PFSK-1 (cell line): ENCODE measurements at regions not wholly inside any gene's neighbourhood (a gene's known extent, or its start where the extent isn't known, plus 50 kb on each side); places are given as distances from the start of the nearest gene placed in this dataset.

Source experiments
- FOXP2 ChIP-seq: optimal IDR thresholded peaks from 2 replicates; pipeline ENCODE3; 2011; ENCODE audit warnings: borderline replicate concordance, control low read depth, inconsistent platforms; ENCODE audit not compliant: insufficient read depth; ENCODE audit errors: extremely low read length, extremely low read depth
- POLR2AphosphoS5 ChIP-seq: IDR thresholded peaks from 2 replicates; pipeline ENCODE4 v1.6.1; 2012; ENCODE audit warnings: low read depth, mild to moderate bottlenecking, control low read depth, low read length, moderate library complexity
- REST ChIP-seq, 2 experiments: IDR thresholded peaks; 2 replicates each; pipeline versions ENCODE4 v1.6.1 to v1.8.0; 2011 to 2012; ENCODE audit warnings: low read depth in 2 of 2, low read length in 2 of 2, control low read depth in 1 of 2, inconsistent platforms in 1 of 2, mild to moderate bottlenecking in 1 of 2, moderate library complexity in 1 of 2; ENCODE audit not compliant: insufficient read depth in 1 of 2
- SIN3A ChIP-seq: IDR thresholded peaks from 2 replicates; pipeline ENCODE4 v1.6.1; 2012; ENCODE audit warnings: mild to moderate bottlenecking, low read length, moderate library complexity, borderline replicate concordance; ENCODE audit not compliant: insufficient read depth
- TAF1 ChIP-seq: IDR thresholded peaks from 2 replicates; pipeline ENCODE4 v1.6.1; 2012; ENCODE audit warnings: low read length, control low read depth, borderline replicate concordance; ENCODE audit not compliant: insufficient read depth

GRCh38 chr2:118586312-118586711 lies 261.1 kb downstream of the EN1 start:
- TF ChIP-seq FOXP2 (no peak), REST (IDR thresholded peaks at IDR 0.05; ENCODE audit: insufficient read depth in 1 of 2, low read depth in 2 of 2, low read length in 2 of 2) (no peak), SIN3A (no peak), POLR2AphosphoS5 (no peak)

- TF ChIP-seq POLR2AphosphoS5 (no peak), TAF1 (no peak), SIN3A (no peak), FOXP2 (no peak), REST (IDR thresholded peaks at IDR 0.05; ENCODE audit: insufficient read depth in 1 of 2, low read depth in 2 of 2, low read length in 2 of 2) (no peak)
Observed at GRCh38 chr2:118584877-118585276, 262.6 kb downstream of the EN1 start.

DNA sequence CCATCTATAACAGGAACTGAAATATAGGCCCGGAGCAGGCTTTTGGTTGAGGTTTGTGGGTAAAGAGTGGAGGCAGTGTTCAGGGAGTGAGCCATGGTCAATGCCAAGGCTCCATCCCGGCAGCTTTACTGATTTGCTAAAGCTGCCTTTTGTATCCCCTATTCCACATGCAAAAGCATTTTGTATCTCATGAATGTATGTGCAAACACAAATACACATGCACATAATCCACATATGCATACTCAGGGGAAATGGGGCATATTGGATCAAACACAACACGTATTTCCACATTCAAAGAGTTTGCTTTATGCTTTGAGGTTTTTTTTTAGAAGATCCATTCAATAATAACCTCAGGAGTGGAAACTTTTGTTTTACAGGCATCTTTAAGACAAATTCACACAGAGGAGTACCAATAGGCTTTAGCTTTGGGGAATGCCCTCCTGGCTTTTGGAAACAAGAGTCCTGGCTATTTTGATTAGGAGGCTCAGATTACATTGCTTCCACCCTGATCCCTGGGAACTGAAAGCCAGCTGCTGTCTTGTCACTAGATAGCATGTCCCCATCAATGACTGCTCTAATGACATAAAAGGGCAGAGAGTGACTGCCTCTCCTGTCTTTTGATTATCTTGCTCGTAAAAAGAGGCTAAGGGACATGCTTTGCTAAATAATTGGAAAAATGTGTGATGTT lies 263.2 kb downstream of the EN1 start:
- TF ChIP-seq POLR2AphosphoS5 (no peak), TAF1 (no peak), SIN3A (no peak), REST (IDR thresholded peaks at IDR 0.05; ENCODE audit: insufficient read depth in 1 of 2, low read depth in 2 of 2, low read length in 2 of 2) (no peak), FOXP2 (no peak)

- no peak for TF ChIP-seq POLR2AphosphoS5
- no peak for TF ChIP-seq SIN3A
- TF ChIP-seq REST (IDR thresholded peaks at IDR 0.05; ENCODE audit: insufficient read depth in 1 of 2, low read depth in 2 of 2, low read length in 2 of 2), result no peak
- no peak for TF ChIP-seq TAF1
- no peak for TF ChIP-seq FOXP2
Observed at GRCh38 chr2:118582058-118582457, 265.4 kb downstream of the EN1 start.

- no peak for TF ChIP-seq POLR2AphosphoS5
- TF ChIP-seq REST (IDR thresholded peaks at IDR 0.05; ENCODE audit: insufficient read depth in 1 of 2, low read depth in 2 of 2, low read length in 2 of 2), result no peak
- no peak for TF ChIP-seq SIN3A
- no peak for TF ChIP-seq FOXP2
- no peak for TF ChIP-seq TAF1
Observed at GRCh38 chr2:118580651-118581050, 266.8 kb downstream of the EN1 start.
